Effector memory CD8-positive, alpha-beta T cell (primary cell): ENCODE measurements at regions not wholly inside any gene's neighbourhood (a gene's known extent, or its start where the extent isn't known, plus 50 kb on each side); places are given as distances from the start of the nearest gene placed in this dataset.
"Not testable (repeated sequence)": the region's sequence is repeated elsewhere in the genome, so short reads cannot be mapped to it uniquely, and the experiment has no call there.

ENCODE experiments used
- ATAC-seq: fragments of 150-1000 bp; cut with Tn5 transposase; replicated peaks from 2 replicates; pipeline ENCODE4 v1.10.0; 2021; ENCODE audit warnings: mild to moderate bottlenecking, moderate library complexity
- DNase-seq, 3 experiments: peaks; one replicate each; pipeline ENCODE4 v3.0.0; 2021
- H3K27ac Mint-ChIP-seq, 2 donors: one replicate each; pipeline ENCODE4 v1.8.0; 2022; ENCODE audit warnings: mild to moderate bottlenecking in 2 of 2, mixed read lengths in 2 of 2, moderate library complexity in 2 of 2
- H3K27me3 Mint-ChIP-seq, 2 donors: one replicate each; pipeline ENCODE4 v1.8.0; 2022; ENCODE audit warnings: mixed read lengths in 2 of 2
- H3K36me3 Mint-ChIP-seq: one replicate; pipeline ENCODE4 v1.8.0; 2022; ENCODE audit warnings: mild to moderate bottlenecking, moderate library complexity, mixed read lengths; ENCODE audit not compliant: insufficient read depth
- H3K4me1 Mint-ChIP-seq, 2 donors: one replicate each; pipeline ENCODE4 v1.8.0; 2022; ENCODE audit warnings: low read depth in 2 of 2, mixed read lengths in 2 of 2
- H3K4me3 Mint-ChIP-seq, 2 donors: one replicate each; pipeline ENCODE4 v1.8.0; 2022; ENCODE audit warnings: mild to moderate bottlenecking in 2 of 2, mixed read lengths in 2 of 2, moderate library complexity in 2 of 2
- H3K9me3 Mint-ChIP-seq, 2 donors: one replicate each; pipeline ENCODE4 v1.8.0; 2022; ENCODE audit warnings: mixed read lengths in 2 of 2

- H3K4me1 Mint-ChIP-seq, result no peaks in the 10 kb centered on the region
- H3K27ac Mint-ChIP-seq, result no peak overlapping the region
- H3K9me3 Mint-ChIP-seq, result peaks cover 0 to 3% of the 10 kb centered on the region in 2 donors
- H3K36me3 Mint-ChIP-seq, result no peaks in the 10 kb centered on the region
- DNase-seq, result no peak
- no peak for ATAC-seq
- no peaks in the 10 kb centered on the region for H3K27me3 Mint-ChIP-seq
- H3K4me3 Mint-ChIP-seq, result no peak overlapping the region
Measured at GRCh38 chr1:209150114-209150513, 433.4 kb upstream of the CAMK1G start.

- Mint-ChIP-seq H3K4me1 (no peaks in the 10 kb centered on the region), H3K36me3 (no peaks in the 10 kb centered on the region), H3K27ac (no peak overlapping the region), H3K9me3 (peaks cover 0 to 3% of the 10 kb centered on the region in 2 donors), H3K4me3 (no peak overlapping the region), H3K27me3 (no peaks in the 10 kb centered on the region)
- ATAC-seq, result no peak
- no peak for DNase-seq
Measured at GRCh38 chr1:209153411-209153810, 430.1 kb upstream of the CAMK1G start.

GRCh38 chr1:209154912-209155311, 428.6 kb upstream of the CAMK1G start:
- Mint-ChIP-seq H3K4me1 (no peaks in the 10 kb centered on the region), H3K27me3 (no peaks in the 10 kb centered on the region), H3K36me3 (no peaks in the 10 kb centered on the region), H3K9me3 (no peaks in the 10 kb centered on the region), H3K27ac (no peak overlapping the region), H3K4me3 (no peak overlapping the region)
- DNase-seq, result no peak
- ATAC-seq, result no peak

GRCh38 chr1:209155546-209155945, 428.0 kb upstream of the CAMK1G start:
- Mint-ChIP-seq H3K9me3 (no peaks in the 10 kb centered on the region), H3K27me3 (no peaks in the 10 kb centered on the region), H3K4me3 (no peak overlapping the region), H3K36me3 (no peaks in the 10 kb centered on the region), H3K4me1 (no peaks in the 10 kb centered on the region), H3K27ac (no peak overlapping the region)
- DNase-seq (no peak), ATAC-seq (no peak)

- no peaks in the 10 kb centered on the region for H3K4me1 Mint-ChIP-seq
Measured at GRCh38 chr1:209156991-209157390, 426.5 kb upstream of the CAMK1G start.

GRCh38 chr1:209157546-209158249, 425.8 kb upstream of the CAMK1G start:
- no peak overlapping the region for H3K4me3 Mint-ChIP-seq
- H3K27ac Mint-ChIP-seq, result no peak overlapping the region
- no peak for ATAC-seq

More at GRCh38 chr1:209156991-209157390, 426.5 kb upstream of the CAMK1G start:
- ATAC-seq (no peak), DNase-seq (no peak)
- Mint-ChIP-seq H3K36me3 (no peaks in the 10 kb centered on the region), H3K9me3 (no peaks in the 10 kb centered on the region), H3K4me3 (no peak overlapping the region), H3K27me3 (no peaks in the 10 kb centered on the region), H3K27ac (no peak overlapping the region)

GRCh38 chr1:209158851-209159250, 424.7 kb upstream of the CAMK1G start:
- H3K4me3 Mint-ChIP-seq, result no peak overlapping the region
- no peaks in the 10 kb centered on the region for H3K4me1 Mint-ChIP-seq
- no peak for ATAC-seq
- no peak for DNase-seq
- no peaks in the 10 kb centered on the region for H3K27me3 Mint-ChIP-seq
- no peak overlapping the region for H3K27ac Mint-ChIP-seq
- H3K9me3 Mint-ChIP-seq, result no peaks in the 10 kb centered on the region
- peaks cover under 1% of the 10 kb centered on the region for H3K36me3 Mint-ChIP-seq

More at GRCh38 chr1:209157546-209158249, 425.8 kb upstream of the CAMK1G start:
- H3K27me3 Mint-ChIP-seq, result no peaks in the 10 kb centered on the region
- DNase-seq, result no peak
- H3K36me3 Mint-ChIP-seq, result no peaks in the 10 kb centered on the region
- H3K4me1 Mint-ChIP-seq, result no peaks in the 10 kb centered on the region
- H3K9me3 Mint-ChIP-seq, result no peaks in the 10 kb centered on the region

GRCh38 chr1:209160230-209160629, 423.3 kb upstream of the CAMK1G start:
- ATAC-seq, result no peak
- DNase-seq, result no peak
- Mint-ChIP-seq H3K4me1 (no peaks in the 10 kb centered on the region), H3K27me3 (no peaks in the 10 kb centered on the region), H3K36me3 (peaks cover 2% of the 10 kb centered on the region), H3K9me3 (no peaks in the 10 kb centered on the region), H3K4me3 (no peak overlapping the region), H3K27ac (no peak overlapping the region)

GRCh38 chr1:209162651-209163050, 420.9 kb upstream of the CAMK1G start:
- ATAC-seq (no peak), DNase-seq (no peak)
- H3K27ac Mint-ChIP-seq, result no peak overlapping the region
- no peaks in the 10 kb centered on the region for H3K27me3 Mint-ChIP-seq
- H3K4me3 Mint-ChIP-seq, result no peak overlapping the region
- H3K9me3 Mint-ChIP-seq, result no peaks in the 10 kb centered on the region
- peaks cover 2% of the 10 kb centered on the region for H3K36me3 Mint-ChIP-seq
- H3K4me1 Mint-ChIP-seq, result no peaks in the 10 kb centered on the region

GRCh38 chr1:209168204-209168603, 415.3 kb upstream of the CAMK1G start:
- Mint-ChIP-seq H3K27ac (no peak overlapping the region), H3K36me3 (peaks cover 2% of the 10 kb centered on the region), H3K27me3 (no peaks in the 10 kb centered on the region), H3K9me3 (no peaks in the 10 kb centered on the region), H3K4me3 (no peak overlapping the region), H3K4me1 (no peaks in the 10 kb centered on the region)
- DNase-seq (no peak), ATAC-seq (no peak)

GRCh38 chr1:209171151-209171550, 412.4 kb upstream of the CAMK1G start:
- no peak for DNase-seq
- Mint-ChIP-seq H3K36me3 (no peaks in the 10 kb centered on the region), H3K4me1 (no peaks in the 10 kb centered on the region), H3K4me3 (no peak overlapping the region), H3K27me3 (peaks cover 0 to 9% of the 10 kb centered on the region in 2 donors), H3K9me3 (no peaks in the 10 kb centered on the region), H3K27ac (no peak overlapping the region)
- ATAC-seq, result no peak

GRCh38 chr1:209172286-209172685, 411.2 kb upstream of the CAMK1G start:
- H3K27me3 Mint-ChIP-seq, result peaks cover 0 to 9% of the 10 kb centered on the region in 2 donors
- H3K4me1 Mint-ChIP-seq, result no peaks in the 10 kb centered on the region
- no peaks in the 10 kb centered on the region for H3K36me3 Mint-ChIP-seq
- DNase-seq, result no peak
- H3K9me3 Mint-ChIP-seq, result peaks cover 4 to 5% of the 10 kb centered on the region in 2 donors
- no peak overlapping the region for H3K27ac Mint-ChIP-seq
- no peak overlapping the region for H3K4me3 Mint-ChIP-seq
- ATAC-seq, result no peak

- DNase-seq, H3K27ac Mint-ChIP-seq, H3K4me3 Mint-ChIP-seq, H3K27me3 Mint-ChIP-seq, H3K36me3 Mint-ChIP-seq, ATAC-seq, H3K4me1 Mint-ChIP-seq, H3K9me3 Mint-ChIP-seq: not testable (repeated sequence)
Measured at GRCh38 chr1:209172792-209173542, 410.5 kb upstream of the CAMK1G start.

- not testable (repeated sequence) for H3K4me3 Mint-ChIP-seq, ATAC-seq, H3K9me3 Mint-ChIP-seq, H3K36me3 Mint-ChIP-seq, DNase-seq, H3K4me1 Mint-ChIP-seq, H3K27ac Mint-ChIP-seq, H3K27me3 Mint-ChIP-seq
Measured at GRCh38 chr1:209173796-209174195, 409.7 kb upstream of the CAMK1G start.
